HEK293 (cell line): ENCODE measurements at regions not wholly inside any gene's neighbourhood (a gene's known extent, or its start where the extent isn't known, plus 50 kb on each side); places are given as distances from the start of the nearest gene placed in this dataset.
A peak's percentile ranks its signal among the peaks of the same experiment; 100 is the strongest.

Experiments used
- EGR2 ChIP-seq: fragments of 450-650 bp; formaldehyde crosslinking; IDR thresholded peaks from 2 replicates; pipeline ENCODE4 v1.5.1; 2016; ENCODE audit warnings: low read depth, missing biosample characterization, missing genetic modification characterization
- GLIS1 ChIP-seq: fragments of 450-650 bp; formaldehyde crosslinking; IDR thresholded peaks from 2 replicates; pipeline ENCODE4 v1.5.1; 2016; ENCODE audit warnings: missing biosample characterization, missing genetic modification characterization
- SETDB1 ChIP-seq: IDR thresholded peaks from one replicate; pipeline ENCODE4 v1.6.1; 2017; ENCODE audit warnings: mild to moderate bottlenecking, low read length, moderate library complexity, mixed read lengths; ENCODE audit not compliant: insufficient read length
- TRIM28 ChIP-seq: IDR thresholded peaks from 2 replicates; pipeline ENCODE4 v1.6.1; 2011; ENCODE audit warnings: low read length, control low read depth, borderline replicate concordance
- ZBTB48 ChIP-seq: fragments of 450-650 bp; formaldehyde crosslinking; IDR thresholded peaks from 2 replicates; pipeline ENCODE4 v1.5.1; 2016; ENCODE audit warnings: missing biosample characterization, missing genetic modification characterization
- ZEB2 ChIP-seq: fragments of 450-650 bp; formaldehyde crosslinking; IDR thresholded peaks from 2 replicates; pipeline ENCODE4 v1.5.1; 2016; ENCODE audit warnings: missing biosample characterization, missing genetic modification characterization
- ZFP3 ChIP-seq: fragments of 450-650 bp; formaldehyde crosslinking; IDR thresholded peaks from 2 replicates; pipeline ENCODE4 v1.5.1; 2016; ENCODE audit warnings: low read depth, missing biosample characterization, missing genetic modification characterization
- ZFP69B ChIP-seq: fragments of 450-650 bp; formaldehyde crosslinking; IDR thresholded peaks from 2 replicates; pipeline ENCODE4 v1.5.1; 2016; ENCODE audit warnings: missing biosample characterization, missing genetic modification characterization
- ZNF10 ChIP-seq: fragments of 450-650 bp; formaldehyde crosslinking; IDR thresholded peaks from 2 replicates; pipeline ENCODE4 v1.5.1; 2017; ENCODE audit warnings: missing biosample characterization, missing genetic modification characterization
- ZNF112 ChIP-seq: fragments of 450-650 bp; formaldehyde crosslinking; IDR thresholded peaks from 2 replicates; pipeline ENCODE4 v1.5.0; 2017; ENCODE audit warnings: missing biosample characterization, missing genetic modification characterization
- ZNF121 ChIP-seq: fragments of 450-650 bp; formaldehyde crosslinking; IDR thresholded peaks from 2 replicates; pipeline ENCODE4 v1.5.1; 2016; ENCODE audit warnings: missing biosample characterization, missing genetic modification characterization
- ZNF274 ChIP-seq, 2 experiments: fragments of 200-500 bp in 1 of 2; fragments of 450-650 bp in 1 of 2; sonication (Bioruptor generic) in 1 of 2; formaldehyde crosslinking in 1 of 2; IDR thresholded peaks; 2 replicates each; pipeline versions ENCODE4 v1.5.1 to v1.6.1; 2014 to 2016; ENCODE audit warnings: borderline replicate concordance in 1 of 2, inconsistent platforms in 1 of 2, low read length in 1 of 2, missing biosample characterization in 1 of 2, missing genetic modification characterization in 1 of 2
- ZNF514 ChIP-seq: fragments of 450-650 bp; formaldehyde crosslinking; IDR thresholded peaks from 2 replicates; pipeline ENCODE4 v1.5.1; 2016; ENCODE audit warnings: missing biosample characterization, missing genetic modification characterization
- TF ChIP-seq, protein P1 (sequence below): fragments of 450-650 bp; formaldehyde crosslinking; IDR thresholded peaks from 2 replicates; pipeline ENCODE4 v1.5.1; 2016; ENCODE audit warnings: missing biosample characterization, missing genetic modification characterization
- TF ChIP-seq, protein P2 (sequence below): fragments of 450-650 bp; formaldehyde crosslinking; IDR thresholded peaks from 2 replicates; pipeline ENCODE4 v1.5.1; 2017; ENCODE audit warnings: missing biosample characterization, missing genetic modification characterization
- TF ChIP-seq, protein P3 (sequence below): fragments of 450-650 bp; formaldehyde crosslinking; IDR thresholded peaks from 2 replicates; pipeline ENCODE4 v1.5.1; 2017; ENCODE audit warnings: missing biosample characterization, missing genetic modification characterization
- TF ChIP-seq, protein P4 (sequence below): fragments of 450-650 bp; formaldehyde crosslinking; IDR thresholded peaks from 2 replicates; pipeline ENCODE4 v1.5.1; 2017; ENCODE audit warnings: missing biosample characterization, missing genetic modification characterization
- TF ChIP-seq, protein P5 (sequence below): fragments of 450-650 bp; formaldehyde crosslinking; IDR thresholded peaks from 2 replicates; pipeline ENCODE4 v1.5.1; 2016; ENCODE audit warnings: missing biosample characterization, missing genetic modification characterization, borderline replicate concordance
- TF ChIP-seq, protein P6 (sequence below): fragments of 450-650 bp; formaldehyde crosslinking; IDR thresholded peaks from 2 replicates; pipeline ENCODE4 v1.5.1; 2016; ENCODE audit warnings: missing biosample characterization, missing genetic modification characterization

DNA sequence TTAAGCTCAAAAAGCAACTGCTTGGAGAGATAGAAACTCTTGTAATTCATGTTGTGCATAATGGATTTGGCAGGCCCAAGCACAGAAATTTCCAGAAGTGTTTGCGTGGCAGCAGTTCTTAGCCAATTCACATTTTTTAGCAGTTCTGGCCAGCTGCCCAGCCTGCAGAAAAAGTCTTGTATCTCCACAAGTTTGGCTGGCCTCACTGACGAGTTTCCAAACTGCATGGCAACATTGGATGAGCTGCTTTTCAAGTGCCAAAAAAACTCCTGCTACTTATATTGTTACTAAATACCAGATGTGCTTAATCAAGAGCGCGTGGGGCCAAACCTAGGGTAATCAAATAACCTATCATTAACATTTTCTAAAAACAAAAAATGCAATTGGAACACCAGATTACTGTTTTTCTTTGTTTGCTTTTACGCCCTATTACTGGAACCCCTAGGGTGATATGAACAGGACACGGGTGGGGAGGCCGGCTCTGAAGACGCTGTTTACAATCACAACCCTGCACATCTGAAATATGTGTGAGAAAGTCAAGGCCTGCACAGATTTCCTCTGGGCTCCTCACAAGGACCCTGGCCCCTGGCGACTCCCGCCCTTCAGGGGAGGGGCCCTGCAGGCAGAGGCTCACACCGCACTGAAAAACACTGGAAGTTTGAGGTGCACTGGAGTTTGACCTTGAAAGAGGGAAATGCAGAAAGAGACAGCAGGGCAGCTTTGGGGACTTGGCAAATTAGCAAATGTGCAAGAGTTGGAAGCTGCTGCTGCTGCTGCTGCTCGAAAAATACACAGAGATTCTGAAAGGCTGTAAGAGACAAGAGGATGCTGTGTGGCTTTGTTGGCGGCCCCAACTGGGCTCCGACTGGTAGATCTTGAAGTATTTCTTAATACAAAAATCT is 55.2 kb upstream of the TARBP1 start (continued):
- TF ChIP-seq, protein P1, sequence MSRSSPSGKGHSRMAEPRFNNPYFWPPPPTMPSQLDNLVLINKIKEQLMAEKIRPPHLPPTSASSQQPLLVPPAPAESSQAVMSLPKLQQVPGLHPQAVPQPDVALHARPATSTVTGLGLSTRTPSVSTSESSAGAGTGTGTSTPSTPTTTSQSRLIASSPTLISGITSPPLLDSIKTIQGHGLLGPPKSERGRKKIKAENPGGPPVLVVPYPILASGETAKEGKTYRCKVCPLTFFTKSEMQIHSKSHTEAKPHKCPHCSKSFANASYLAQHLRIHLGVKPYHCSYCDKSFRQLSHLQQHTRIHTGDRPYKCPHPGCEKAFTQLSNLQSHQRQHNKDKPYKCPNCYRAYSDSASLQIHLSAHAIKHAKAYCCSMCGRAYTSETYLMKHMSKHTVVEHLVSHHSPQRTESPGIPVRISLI (tag by site-specific recombination): no peak
- TF ChIP-seq ZEB2 (tag by site-specific recombination) (peak; percentile 90), SETDB1 (no peak), ZFP69B (tag by site-specific recombination) (peak; percentile 30; the same call in 1 of the 2 replicates), TRIM28 (peak; percentile 32; the same call in 1 of the 2 replicates), ZNF112 (tag by site-specific recombination) (no peak), ZBTB48 (tag by site-specific recombination) (0 out of 2 replicates have a peak, but pooled peaks have one; percentile 46), ZFP3 (tag by site-specific recombination) (no peak), GLIS1 (tag by site-specific recombination) (peak; percentile 87), ZNF514 (tag by site-specific recombination) (no peak), ZNF121 (tag by site-specific recombination) (no peak), ZNF274 (IDR thresholded peaks at IDR 0.05; ENCODE audit: low read length) (no peak), ZNF274 (tag by site-specific recombination; IDR thresholded peaks at IDR 0.05; ENCODE audit: borderline replicate concordance) (no peak), EGR2 (tag by site-specific recombination) (no peak), ZNF10 (tag by site-specific recombination) (no peak)
- TF ChIP-seq, protein P2, sequence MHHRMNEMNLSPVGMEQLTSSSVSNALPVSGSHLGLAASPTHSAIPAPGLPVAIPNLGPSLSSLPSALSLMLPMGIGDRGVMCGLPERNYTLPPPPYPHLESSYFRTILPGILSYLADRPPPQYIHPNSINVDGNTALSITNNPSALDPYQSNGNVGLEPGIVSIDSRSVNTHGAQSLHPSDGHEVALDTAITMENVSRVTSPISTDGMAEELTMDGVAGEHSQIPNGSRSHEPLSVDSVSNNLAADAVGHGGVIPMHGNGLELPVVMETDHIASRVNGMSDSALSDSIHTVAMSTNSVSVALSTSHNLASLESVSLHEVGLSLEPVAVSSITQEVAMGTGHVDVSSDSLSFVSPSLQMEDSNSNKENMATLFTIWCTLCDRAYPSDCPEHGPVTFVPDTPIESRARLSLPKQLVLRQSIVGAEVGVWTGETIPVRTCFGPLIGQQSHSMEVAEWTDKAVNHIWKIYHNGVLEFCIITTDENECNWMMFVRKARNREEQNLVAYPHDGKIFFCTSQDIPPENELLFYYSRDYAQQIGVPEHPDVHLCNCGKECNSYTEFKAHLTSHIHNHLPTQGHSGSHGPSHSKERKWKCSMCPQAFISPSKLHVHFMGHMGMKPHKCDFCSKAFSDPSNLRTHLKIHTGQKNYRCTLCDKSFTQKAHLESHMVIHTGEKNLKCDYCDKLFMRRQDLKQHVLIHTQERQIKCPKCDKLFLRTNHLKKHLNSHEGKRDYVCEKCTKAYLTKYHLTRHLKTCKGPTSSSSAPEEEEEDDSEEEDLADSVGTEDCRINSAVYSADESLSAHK (tag by site-specific recombination): no peak
- TF ChIP-seq, protein P3, sequence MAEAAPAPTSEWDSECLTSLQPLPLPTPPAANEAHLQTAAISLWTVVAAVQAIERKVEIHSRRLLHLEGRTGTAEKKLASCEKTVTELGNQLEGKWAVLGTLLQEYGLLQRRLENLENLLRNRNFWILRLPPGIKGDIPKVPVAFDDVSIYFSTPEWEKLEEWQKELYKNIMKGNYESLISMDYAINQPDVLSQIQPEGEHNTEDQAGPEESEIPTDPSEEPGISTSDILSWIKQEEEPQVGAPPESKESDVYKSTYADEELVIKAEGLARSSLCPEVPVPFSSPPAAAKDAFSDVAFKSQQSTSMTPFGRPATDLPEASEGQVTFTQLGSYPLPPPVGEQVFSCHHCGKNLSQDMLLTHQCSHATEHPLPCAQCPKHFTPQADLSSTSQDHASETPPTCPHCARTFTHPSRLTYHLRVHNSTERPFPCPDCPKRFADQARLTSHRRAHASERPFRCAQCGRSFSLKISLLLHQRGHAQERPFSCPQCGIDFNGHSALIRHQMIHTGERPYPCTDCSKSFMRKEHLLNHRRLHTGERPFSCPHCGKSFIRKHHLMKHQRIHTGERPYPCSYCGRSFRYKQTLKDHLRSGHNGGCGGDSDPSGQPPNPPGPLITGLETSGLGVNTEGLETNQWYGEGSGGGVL (tag by site-specific recombination): no peak
- TF ChIP-seq, protein P4, sequence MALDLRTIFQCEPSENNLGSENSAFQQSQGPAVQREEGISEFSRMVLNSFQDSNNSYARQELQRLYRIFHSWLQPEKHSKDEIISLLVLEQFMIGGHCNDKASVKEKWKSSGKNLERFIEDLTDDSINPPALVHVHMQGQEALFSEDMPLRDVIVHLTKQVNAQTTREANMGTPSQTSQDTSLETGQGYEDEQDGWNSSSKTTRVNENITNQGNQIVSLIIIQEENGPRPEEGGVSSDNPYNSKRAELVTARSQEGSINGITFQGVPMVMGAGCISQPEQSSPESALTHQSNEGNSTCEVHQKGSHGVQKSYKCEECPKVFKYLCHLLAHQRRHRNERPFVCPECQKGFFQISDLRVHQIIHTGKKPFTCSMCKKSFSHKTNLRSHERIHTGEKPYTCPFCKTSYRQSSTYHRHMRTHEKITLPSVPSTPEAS: peak; percentile 43; the same call in 1 of the 2 replicates
- TF ChIP-seq, protein P5, sequence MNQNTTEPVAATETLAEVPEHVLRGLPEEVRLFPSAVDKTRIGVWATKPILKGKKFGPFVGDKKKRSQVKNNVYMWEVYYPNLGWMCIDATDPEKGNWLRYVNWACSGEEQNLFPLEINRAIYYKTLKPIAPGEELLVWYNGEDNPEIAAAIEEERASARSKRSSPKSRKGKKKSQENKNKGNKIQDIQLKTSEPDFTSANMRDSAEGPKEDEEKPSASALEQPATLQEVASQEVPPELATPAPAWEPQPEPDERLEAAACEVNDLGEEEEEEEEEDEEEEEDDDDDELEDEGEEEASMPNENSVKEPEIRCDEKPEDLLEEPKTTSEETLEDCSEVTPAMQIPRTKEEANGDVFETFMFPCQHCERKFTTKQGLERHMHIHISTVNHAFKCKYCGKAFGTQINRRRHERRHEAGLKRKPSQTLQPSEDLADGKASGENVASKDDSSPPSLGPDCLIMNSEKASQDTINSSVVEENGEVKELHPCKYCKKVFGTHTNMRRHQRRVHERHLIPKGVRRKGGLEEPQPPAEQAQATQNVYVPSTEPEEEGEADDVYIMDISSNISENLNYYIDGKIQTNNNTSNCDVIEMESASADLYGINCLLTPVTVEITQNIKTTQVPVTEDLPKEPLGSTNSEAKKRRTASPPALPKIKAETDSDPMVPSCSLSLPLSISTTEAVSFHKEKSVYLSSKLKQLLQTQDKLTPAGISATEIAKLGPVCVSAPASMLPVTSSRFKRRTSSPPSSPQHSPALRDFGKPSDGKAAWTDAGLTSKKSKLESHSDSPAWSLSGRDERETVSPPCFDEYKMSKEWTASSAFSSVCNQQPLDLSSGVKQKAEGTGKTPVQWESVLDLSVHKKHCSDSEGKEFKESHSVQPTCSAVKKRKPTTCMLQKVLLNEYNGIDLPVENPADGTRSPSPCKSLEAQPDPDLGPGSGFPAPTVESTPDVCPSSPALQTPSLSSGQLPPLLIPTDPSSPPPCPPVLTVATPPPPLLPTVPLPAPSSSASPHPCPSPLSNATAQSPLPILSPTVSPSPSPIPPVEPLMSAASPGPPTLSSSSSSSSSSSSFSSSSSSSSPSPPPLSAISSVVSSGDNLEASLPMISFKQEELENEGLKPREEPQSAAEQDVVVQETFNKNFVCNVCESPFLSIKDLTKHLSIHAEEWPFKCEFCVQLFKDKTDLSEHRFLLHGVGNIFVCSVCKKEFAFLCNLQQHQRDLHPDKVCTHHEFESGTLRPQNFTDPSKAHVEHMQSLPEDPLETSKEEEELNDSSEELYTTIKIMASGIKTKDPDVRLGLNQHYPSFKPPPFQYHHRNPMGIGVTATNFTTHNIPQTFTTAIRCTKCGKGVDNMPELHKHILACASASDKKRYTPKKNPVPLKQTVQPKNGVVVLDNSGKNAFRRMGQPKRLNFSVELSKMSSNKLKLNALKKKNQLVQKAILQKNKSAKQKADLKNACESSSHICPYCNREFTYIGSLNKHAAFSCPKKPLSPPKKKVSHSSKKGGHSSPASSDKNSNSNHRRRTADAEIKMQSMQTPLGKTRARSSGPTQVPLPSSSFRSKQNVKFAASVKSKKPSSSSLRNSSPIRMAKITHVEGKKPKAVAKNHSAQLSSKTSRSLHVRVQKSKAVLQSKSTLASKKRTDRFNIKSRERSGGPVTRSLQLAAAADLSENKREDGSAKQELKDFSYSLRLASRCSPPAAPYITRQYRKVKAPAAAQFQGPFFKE (tag by site-specific recombination): no peak
- TF ChIP-seq, protein P6, sequence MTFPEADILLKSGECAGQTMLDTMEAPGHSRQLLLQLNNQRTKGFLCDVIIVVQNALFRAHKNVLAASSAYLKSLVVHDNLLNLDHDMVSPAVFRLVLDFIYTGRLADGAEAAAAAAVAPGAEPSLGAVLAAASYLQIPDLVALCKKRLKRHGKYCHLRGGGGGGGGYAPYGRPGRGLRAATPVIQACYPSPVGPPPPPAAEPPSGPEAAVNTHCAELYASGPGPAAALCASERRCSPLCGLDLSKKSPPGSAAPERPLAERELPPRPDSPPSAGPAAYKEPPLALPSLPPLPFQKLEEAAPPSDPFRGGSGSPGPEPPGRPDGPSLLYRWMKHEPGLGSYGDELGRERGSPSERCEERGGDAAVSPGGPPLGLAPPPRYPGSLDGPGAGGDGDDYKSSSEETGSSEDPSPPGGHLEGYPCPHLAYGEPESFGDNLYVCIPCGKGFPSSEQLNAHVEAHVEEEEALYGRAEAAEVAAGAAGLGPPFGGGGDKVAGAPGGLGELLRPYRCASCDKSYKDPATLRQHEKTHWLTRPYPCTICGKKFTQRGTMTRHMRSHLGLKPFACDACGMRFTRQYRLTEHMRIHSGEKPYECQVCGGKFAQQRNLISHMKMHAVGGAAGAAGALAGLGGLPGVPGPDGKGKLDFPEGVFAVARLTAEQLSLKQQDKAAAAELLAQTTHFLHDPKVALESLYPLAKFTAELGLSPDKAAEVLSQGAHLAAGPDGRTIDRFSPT (tag by site-specific recombination): no peak
